GM12891 (cell line): ENCODE measurements at regions not wholly inside any gene's neighbourhood (a gene's known extent, or its start where the extent isn't known, plus 50 kb on each side); places are given as distances from the start of the nearest gene placed in this dataset.
"Not testable (repeated sequence)": the region's sequence is repeated elsewhere in the genome, so short reads cannot be mapped to it uniquely, and the experiment has no call there.

ENCODE experiments used
- PAX5 ChIP-seq: IDR thresholded peaks from 2 replicates; pipeline ENCODE4 v1.6.1; 2011; ENCODE audit warnings: low read length, moderate library complexity, mild to moderate bottlenecking; ENCODE audit not compliant: insufficient read depth, severe bottlenecking
- POLR2A ChIP-seq: IDR thresholded peaks from 2 replicates; pipeline ENCODE4 v1.6.1; 2011; ENCODE audit warnings: low read depth, low read length, control low read depth
- POLR2AphosphoS5 ChIP-seq: IDR thresholded peaks from 2 replicates; pipeline ENCODE4 v1.6.1; 2011; ENCODE audit warnings: low read depth, low read length, control low read depth
- POU2F2 ChIP-seq: IDR thresholded peaks from 2 replicates; pipeline ENCODE4 v1.6.1; 2011; ENCODE audit warnings: low read depth, mild to moderate bottlenecking, control low read depth, low read length, moderate library complexity
- SPI1 ChIP-seq: IDR thresholded peaks from 2 replicates; pipeline ENCODE4 v1.6.1; 2011; ENCODE audit warnings: low read depth, low read length, control low read depth
- TAF1 ChIP-seq: IDR thresholded peaks from 2 replicates; pipeline ENCODE4 v1.6.1; 2011; ENCODE audit warnings: low read depth, low read length, control low read depth

GRCh38 chr5:108685448-108686216 is 62.1 kb upstream of the FER start:
- TF ChIP-seq POLR2A, SPI1, PAX5, POLR2AphosphoS5, TAF1, POU2F2: not testable (repeated sequence)
